Spleen (tissue), 11 donors: ENCODE measurements at regions not wholly inside any gene's neighbourhood (a gene's known extent, or its start where the extent isn't known, plus 50 kb on each side); places are given as distances from the start of the nearest gene placed in this dataset.

Experiments used
- DNase-seq: peaks from one replicate; pipeline ENCODE4 v3.0.0-alpha.2; 2020
- H3K27ac ChIP-seq, 8 donors: fragments of 200-600 bp; sonication (generic) in 7 of 8; 1 replicate in 4 of 8; 2 replicates in 4 of 8; pipeline versions ENCODE4 v1.5.0 to v1.8.0; 2016 to 2021; ENCODE audit warnings: inconsistent platforms in 4 of 8, mild to moderate bottlenecking in 4 of 8, moderate library complexity in 1 of 8
- H3K27me3 ChIP-seq, 7 donors: fragments of 200-600 bp; sonication (generic) in 6 of 7; replicated peaks in 1 of 7; 1 replicate in 4 of 7; 2 replicates in 3 of 7; pipeline versions ENCODE4 v1.5.0 to v1.8.0; 2016 to 2021; ENCODE audit warnings: inconsistent platforms in 3 of 7, mild to moderate bottlenecking in 1 of 7
- H3K36me3 ChIP-seq, 6 donors: fragments of 200-600 bp; sonication (generic) in 5 of 6; 1 replicate in 4 of 6; 2 replicates in 2 of 6; pipeline versions ENCODE4 v1.5.0 to v1.8.0; 2016 to 2021; ENCODE audit warnings: inconsistent platforms in 2 of 6
- H3K4me1 ChIP-seq, 6 donors: fragments of 200-600 bp; sonication (generic) in 5 of 6; 1 replicate in 3 of 6; 2 replicates in 3 of 6; pipeline versions ENCODE4 v1.5.0 to v1.8.0; 2016 to 2021; ENCODE audit warnings: inconsistent platforms in 3 of 6
- H3K4me3 ChIP-seq, 8 donors: fragments of 200-600 bp; sonication (generic) in 7 of 8; 1 replicate in 4 of 8; 2 replicates in 4 of 8; pipeline versions ENCODE4 v1.5.0 to v1.8.0; 2016 to 2021; ENCODE audit warnings: inconsistent platforms in 4 of 8, mild to moderate bottlenecking in 4 of 8, moderate library complexity in 2 of 8
- H3K9me3 ChIP-seq, 8 donors: fragments of 200-600 bp; sonication (generic) in 7 of 8; 1 replicate in 4 of 8; 2 replicates in 4 of 8; pipeline versions ENCODE4 v1.5.0 to v1.8.0; 2016 to 2021; ENCODE audit warnings: inconsistent platforms in 4 of 8
- CTCF ChIP-seq, 11 experiments: fragments of 200-600 bp in 7 of 11; fragments of 450-650 bp in 4 of 11; sonication (generic) in 4 of 11; IDR thresholded peaks in 8 of 11; conservative IDR thresholded peaks in 3 of 11; 1 replicate in 7 of 11; 2 replicates in 4 of 11; pipeline versions ENCODE4 v1.4.0 to v1.8.0; 2016 to 2021; ENCODE audit warnings: antibody characterized with exemption in 11 of 11, inconsistent platforms in 4 of 11, mild to moderate bottlenecking in 1 of 11
- POLR2A ChIP-seq, 3 donors: fragments of 450-650 bp; IDR thresholded peaks; one replicate each; pipeline ENCODE4 v1.5.1; 2017; ENCODE audit warnings: antibody characterized with exemption in 3 of 3, mild to moderate bottlenecking in 1 of 3
- POLR2AphosphoS5 ChIP-seq, 3 donors: sonication (generic); formaldehyde crosslinking; IDR thresholded peaks; one replicate each; pipeline ENCODE4 v1.5.1; 2017; ENCODE audit warnings: antibody characterized with exemption in 3 of 3
- WGBS, 5 donors: extraction: QIAGEN DNeasy Blood & Tissue Kit in 3 of 5; methylation state at CpG; one replicate each; pipeline versions ENCODE4 v1.1.5 to v1.1.7; 2013 to 2018; 5-methylcytosine and 5-hydroxymethylcytosine counted together
- intact Hi-C: fragments of 100-400 bp; cut with DNase I; formaldehyde crosslinking; loops from one replicate; pipeline ENCODE4 v1.15.0; 2023; ENCODE audit warnings: low total_unique reads
- donor health status: healthy with polysubstance abuse.
- donor health status: DM: no; HTN: no; CAD: no; lungs with moderate emphysema.
- donor health status: DM: no; HTN: no; CAD: no.
- donor health status: Bipolar disorder and iron deficiency.
- donor health status: healthy.
- donor health status: DM: no; HTN: no; CAD: no.
- donor health status: DM: yes; HTN: yes; CAD: no.

- H3K27me3 ChIP-seq, result no peaks in the 10 kb centered on the region
- no peak overlapping the region for H3K27ac ChIP-seq
- no peaks in the 10 kb centered on the region for H3K9me3 ChIP-seq
- 26 to 32% (median 28%) methylated on average over 5 of the region's 5 CpGs for WGBS, 5 donors
- TF ChIP-seq POLR2AphosphoS5 (IDR thresholded peaks at IDR 0.05), result no peak
- TF ChIP-seq CTCF (IDR thresholded peaks at IDR 0.05 in 8 of 11, conservative IDR thresholded peaks at IDR 0.05 in 3 of 11), result peak in 10 of 11 experiments; percentile 28 to 71 (median 49)
- no peaks in the 10 kb centered on the region for H3K4me1 ChIP-seq
- H3K36me3 ChIP-seq, result no peaks in the 10 kb centered on the region
- DNase-seq, result no peak
- intact Hi-C loops, result loop anchor here (5.0 to 10.0 kb wide), 3 partner anchors 740 to 1857 kb away; partner anchors contain the start of gene MAGEL2
- H3K4me3 ChIP-seq, result no peak overlapping the region
Observed at GRCh38 chr15:25501828-25502446, 63.1 kb upstream of the UBE3A start.

GRCh38 chr15:25498835-25499234 is 60.0 kb upstream of the UBE3A start:
- peaks cover 0 to 6% (median 0%) of the 10 kb centered on the region in 8 donors for H3K9me3 ChIP-seq
- H3K4me1 ChIP-seq, result no peaks in the 10 kb centered on the region
- TF ChIP-seq CTCF (IDR thresholded peaks at IDR 0.05 in 8 of 11, conservative IDR thresholded peaks at IDR 0.05 in 3 of 11) (no peak), POLR2AphosphoS5 (IDR thresholded peaks at IDR 0.05) (no peak), POLR2A (IDR thresholded peaks at IDR 0.05) (no peak)
- no peaks in the 10 kb centered on the region for H3K36me3 ChIP-seq
- no peak for DNase-seq
- WGBS, 5 donors, result 82 to 93% (median 90%) methylated on average over 5 of the region's 5 CpGs
- no peak overlapping the region for H3K4me3 ChIP-seq
- intact Hi-C loops, result no loop called here
- H3K27me3 ChIP-seq, result no peaks in the 10 kb centered on the region
- H3K27ac ChIP-seq, result no peak overlapping the region

- intact Hi-C loops, result no loop called here
- no peak for DNase-seq
- Histone ChIP-seq H3K27ac (no peak overlapping the region), H3K4me3 (no peak overlapping the region), H3K27me3 (no peaks in the 10 kb centered on the region), H3K4me1 (no peaks in the 10 kb centered on the region), H3K36me3 (no peaks in the 10 kb centered on the region), H3K9me3 (peaks cover 0 to 15% (median 5%) of the 10 kb centered on the region in 8 donors)
- WGBS, 5 donors, result 83 to 93% (median 83%) methylated on average over 3 of the region's 3 CpGs
- no peak for TF ChIP-seq POLR2A (IDR thresholded peaks at IDR 0.05)
Observed at GRCh38 chr15:25497934-25498333, 59.1 kb upstream of the UBE3A start.

GRCh38 chr15:25493823-25494526 is 55.2 kb upstream of the UBE3A start:
- Histone ChIP-seq H3K4me3 (no peak overlapping the region), H3K27me3 (no peaks in the 10 kb centered on the region), H3K36me3 (no peaks in the 10 kb centered on the region), H3K4me1 (no peaks in the 10 kb centered on the region), H3K27ac (no peak overlapping the region), H3K9me3 (peaks cover 0 to 52% (median 43%) of the 10 kb centered on the region in 8 donors)
- intact Hi-C loops, result no loop called here
- DNase-seq, result no peak
- 86 to 88% (median 87%) methylated on average over 2 of the region's 2 CpGs for WGBS, 5 donors
- no peak for TF ChIP-seq POLR2A (IDR thresholded peaks at IDR 0.05)
- TF ChIP-seq POLR2AphosphoS5 (IDR thresholded peaks at IDR 0.05), result no peak
- TF ChIP-seq CTCF (IDR thresholded peaks at IDR 0.05 in 8 of 11, conservative IDR thresholded peaks at IDR 0.05 in 3 of 11), result no peak
